ENCODE measurements at regions not wholly inside any gene's neighbourhood (a gene's known extent, or its start where the extent isn't known, plus 50 kb on each side); places are given as distances from the start of the nearest gene placed in this dataset.

DNA sequence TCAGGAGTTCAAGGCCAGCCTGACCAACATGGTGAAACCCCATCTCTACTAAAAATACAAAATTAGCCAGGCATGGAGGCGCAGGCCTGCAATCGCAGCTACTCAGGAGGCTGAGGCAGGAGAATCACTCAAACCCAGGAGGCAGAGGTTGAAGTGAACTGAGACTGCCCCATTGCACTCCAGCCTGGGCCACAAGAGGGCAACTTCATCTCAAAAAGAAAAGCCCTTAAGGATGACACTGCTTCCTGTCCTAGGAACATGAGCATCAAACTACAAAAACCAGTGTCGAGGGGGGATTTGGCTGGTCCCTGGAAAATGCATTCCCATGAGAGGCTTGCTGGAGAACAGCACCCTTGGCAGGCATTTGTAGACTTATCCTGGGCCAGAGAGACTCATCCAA lies 449.5 kb upstream of the PSMD7 start:
- TF ChIP-seq, protein P1, sequence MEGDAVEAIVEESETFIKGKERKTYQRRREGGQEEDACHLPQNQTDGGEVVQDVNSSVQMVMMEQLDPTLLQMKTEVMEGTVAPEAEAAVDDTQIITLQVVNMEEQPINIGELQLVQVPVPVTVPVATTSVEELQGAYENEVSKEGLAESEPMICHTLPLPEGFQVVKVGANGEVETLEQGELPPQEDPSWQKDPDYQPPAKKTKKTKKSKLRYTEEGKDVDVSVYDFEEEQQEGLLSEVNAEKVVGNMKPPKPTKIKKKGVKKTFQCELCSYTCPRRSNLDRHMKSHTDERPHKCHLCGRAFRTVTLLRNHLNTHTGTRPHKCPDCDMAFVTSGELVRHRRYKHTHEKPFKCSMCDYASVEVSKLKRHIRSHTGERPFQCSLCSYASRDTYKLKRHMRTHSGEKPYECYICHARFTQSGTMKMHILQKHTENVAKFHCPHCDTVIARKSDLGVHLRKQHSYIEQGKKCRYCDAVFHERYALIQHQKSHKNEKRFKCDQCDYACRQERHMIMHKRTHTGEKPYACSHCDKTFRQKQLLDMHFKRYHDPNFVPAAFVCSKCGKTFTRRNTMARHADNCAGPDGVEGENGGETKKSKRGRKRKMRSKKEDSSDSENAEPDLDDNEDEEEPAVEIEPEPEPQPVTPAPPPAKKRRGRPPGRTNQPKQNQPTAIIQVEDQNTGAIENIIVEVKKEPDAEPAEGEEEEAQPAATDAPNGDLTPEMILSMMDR (IDR thresholded peaks at IDR 0.05), result no peak
- TF ChIP-seq POLR2AphosphoS5 (IDR thresholded peaks at IDR 0.05) (no peak), POLR2A (IDR thresholded peaks at IDR 0.05) (no peak), EP300 (IDR thresholded peaks at IDR 0.05; ENCODE audit: low read depth) (no peak)
